NCI-H1417 (cell line): ENCODE measurements at regions not wholly inside any gene's neighbourhood (a gene's known extent, or its start where the extent isn't known, plus 50 kb on each side); places are given as distances from the start of the nearest gene placed in this dataset.

Experiments
- DNase-seq, 3 experiments: peaks; one replicate each; lab custom pipeline; 2025; lab: John Stamatoyannopoulos, UW

GRCh38 chr11:116505298-116506262, 267.2 kb downstream of the BUD13 start:
- DNase-seq = peak in 1 of 3 experiments; percentile 26

GRCh38 chr11:116504541-116505297, 268.1 kb downstream of the BUD13 start:
- no peak for DNase-seq

DNA sequence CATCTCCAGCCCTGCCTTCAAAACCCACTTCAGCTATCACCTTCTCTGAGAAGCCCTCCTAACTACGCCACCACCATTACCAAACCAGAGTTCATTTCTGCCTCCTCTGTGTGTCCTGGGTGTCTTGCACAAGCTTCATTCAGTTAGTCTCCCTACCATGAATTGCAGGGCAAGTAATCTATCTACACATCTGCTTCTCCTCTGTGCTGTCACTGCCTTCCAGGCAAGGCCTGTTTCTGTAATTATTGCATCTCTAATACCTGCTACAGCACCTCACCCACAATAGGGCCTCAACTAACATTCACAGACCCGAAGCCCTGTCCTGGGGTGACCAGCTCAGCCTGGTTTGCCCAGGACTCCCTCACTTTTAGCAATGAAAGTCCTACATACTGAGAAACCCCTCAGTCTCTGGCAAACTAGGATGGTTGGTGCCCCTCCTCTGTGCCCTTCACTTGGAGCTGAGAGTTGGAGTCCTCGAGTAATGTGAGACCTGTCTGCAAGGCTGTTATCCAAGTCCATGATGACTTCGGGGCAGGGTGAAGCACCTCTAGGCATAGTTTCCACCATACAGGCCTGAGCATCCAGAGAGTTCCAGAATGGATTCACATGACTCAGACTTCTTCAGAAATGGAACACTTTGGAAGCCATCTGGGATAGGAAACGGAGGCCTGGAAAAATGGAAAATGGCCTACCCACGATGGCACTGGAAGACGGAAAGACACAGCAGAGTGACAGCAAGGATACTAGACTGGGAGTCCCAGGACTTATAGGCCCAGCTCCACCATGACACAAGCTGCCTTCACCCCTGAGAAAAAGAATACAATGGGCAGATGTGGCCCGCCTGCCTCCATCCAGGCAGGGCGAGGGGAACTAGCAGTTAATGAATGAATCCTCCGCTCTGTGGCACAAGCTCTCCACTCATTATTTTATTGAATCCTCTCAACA, 269.3 kb downstream of the BUD13 start:
- no peak for DNase-seq

GRCh38 chr11:116502641-116503061, 270.1 kb downstream of the BUD13 start:
- no peak for DNase-seq

DNA sequence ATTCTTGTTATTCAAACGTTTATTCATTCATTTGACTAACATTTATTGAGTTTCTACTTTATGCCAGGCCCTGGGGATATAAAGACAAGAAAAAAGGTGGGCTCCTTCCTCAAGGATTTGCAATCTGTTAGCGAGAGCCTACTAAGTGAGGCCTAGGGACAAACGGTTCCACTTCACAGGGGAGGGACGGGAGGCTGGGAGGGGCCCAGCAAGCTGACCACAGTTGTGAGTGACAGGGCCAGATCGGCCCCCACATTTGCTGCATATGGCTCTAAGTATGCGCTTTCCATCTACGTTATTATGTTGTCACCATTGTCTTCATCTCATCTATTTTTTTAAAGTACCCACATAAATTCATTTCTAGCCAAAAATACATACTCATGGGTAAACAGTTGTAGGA, 271.1 kb downstream of the BUD13 start:
- no peak for DNase-seq

GRCh38 chr11:116500947-116501602, 271.7 kb downstream of the BUD13 start:
- DNase-seq = peak in 2 of 3 experiments; percentile 89 to 95

GRCh38 chr11:116500026-116500946, 272.5 kb downstream of the BUD13 start:
- peak in 1 of 3 experiments; percentile 89 for DNase-seq

- DNase-seq = peak; percentile 19 to 75 (median 63)
These were observed 273.3 kb downstream of the BUD13 start for GRCh38 chr11:116499396-116500003.

GRCh38 chr11:116498161-116498560, 274.6 kb downstream of the BUD13 start:
- DNase-seq = no peak

DNA sequence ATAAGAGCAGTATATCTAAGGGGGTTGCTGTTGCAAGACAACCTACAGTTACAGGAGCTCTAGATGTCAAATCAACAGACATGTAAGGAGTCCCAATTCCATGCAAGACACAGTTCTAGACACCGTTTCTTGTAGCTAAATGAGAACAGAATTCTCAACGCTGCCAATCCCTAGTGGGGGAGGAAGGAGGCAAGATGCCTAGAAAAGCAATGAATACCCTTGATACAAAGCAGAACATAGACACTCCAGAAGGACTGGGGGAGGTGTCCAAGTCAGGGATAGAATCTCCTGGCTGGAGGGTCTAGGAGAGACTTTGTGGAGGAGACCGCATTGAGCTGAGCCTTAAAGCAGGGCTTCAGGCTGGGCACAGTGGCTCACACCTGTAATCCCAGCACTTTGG, 280.2 kb downstream of the BUD13 start:
- DNase-seq = no peak

- DNase-seq = no peak
These were observed 283.9 kb downstream of the BUD13 start for GRCh38 chr11:116488836-116489389.

- DNase-seq = no peak
These were observed 287.4 kb downstream of the BUD13 start for GRCh38 chr11:116485425-116485824.

DNA sequence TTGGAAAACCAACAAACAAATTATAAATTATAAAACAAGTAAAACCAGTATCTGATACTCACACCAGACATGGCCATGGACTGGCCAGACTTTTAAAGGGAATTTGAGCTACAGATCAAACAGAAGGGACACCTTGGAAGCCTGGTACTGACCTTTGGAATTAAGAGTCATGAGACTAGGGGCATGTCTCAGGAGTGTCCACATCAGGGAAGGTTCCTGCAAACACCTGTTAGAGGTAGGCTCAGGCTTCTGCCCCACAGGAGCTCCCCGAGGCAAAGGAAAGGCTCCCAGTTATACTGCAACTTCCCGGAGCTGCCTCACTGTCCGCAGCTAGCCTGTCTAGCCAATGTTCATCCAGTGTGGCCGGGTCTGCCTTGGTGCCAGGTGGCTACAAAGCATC, 290.1 kb downstream of the BUD13 start:
- DNase-seq = no peak

- DNase-seq = peak in 1 of 3 experiments; percentile 25
These were observed 291.6 kb downstream of the BUD13 start for GRCh38 chr11:116481126-116481675.

DNA sequence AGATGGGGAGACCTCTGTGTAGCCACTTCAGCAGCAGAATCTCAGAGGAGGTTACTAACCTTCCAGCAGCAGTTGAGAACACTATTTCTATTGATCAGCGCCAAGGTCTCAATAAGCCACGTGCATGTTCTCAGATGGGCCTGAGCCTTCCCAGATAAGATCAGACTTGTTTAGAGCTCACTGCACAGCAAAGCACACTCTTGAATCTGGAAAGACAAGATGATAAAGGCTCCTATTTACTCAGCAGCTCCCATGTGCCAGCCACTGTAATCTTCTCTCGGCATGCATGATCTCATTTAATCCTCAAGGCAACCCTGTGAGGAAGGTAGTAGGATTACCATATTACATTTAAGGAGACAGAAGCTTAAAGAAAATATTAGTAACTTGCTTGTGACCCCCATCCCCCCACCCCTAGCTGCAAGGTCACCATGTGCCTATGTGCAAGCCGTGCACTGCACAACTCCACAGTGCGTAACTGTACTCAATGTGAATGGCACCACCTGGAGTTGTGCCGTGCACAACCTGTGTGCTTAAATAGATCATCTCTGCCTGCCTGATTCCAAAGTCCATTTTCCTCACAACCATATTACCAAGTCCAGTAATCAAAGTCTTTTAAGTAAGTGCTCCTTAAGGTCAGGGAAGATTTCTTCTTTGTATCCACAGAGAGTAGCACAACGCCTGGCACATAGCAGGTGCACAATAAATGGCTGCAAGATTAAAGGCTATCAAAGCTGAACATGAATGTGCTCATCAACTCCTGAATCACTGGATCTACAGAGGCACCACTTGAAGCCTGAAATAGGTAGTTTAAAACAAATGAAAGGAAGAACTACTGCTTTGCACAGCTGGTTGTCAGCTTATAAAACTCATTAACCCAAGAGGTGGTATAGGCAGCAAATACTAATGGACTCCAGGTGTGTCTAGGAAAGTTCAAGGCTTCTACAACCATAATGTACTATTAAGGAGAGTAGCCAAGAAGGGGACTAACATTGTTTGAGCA, 293.8 kb downstream of the BUD13 start:
- peak in 1 of 3 experiments; percentile 68 for DNase-seq

DNA sequence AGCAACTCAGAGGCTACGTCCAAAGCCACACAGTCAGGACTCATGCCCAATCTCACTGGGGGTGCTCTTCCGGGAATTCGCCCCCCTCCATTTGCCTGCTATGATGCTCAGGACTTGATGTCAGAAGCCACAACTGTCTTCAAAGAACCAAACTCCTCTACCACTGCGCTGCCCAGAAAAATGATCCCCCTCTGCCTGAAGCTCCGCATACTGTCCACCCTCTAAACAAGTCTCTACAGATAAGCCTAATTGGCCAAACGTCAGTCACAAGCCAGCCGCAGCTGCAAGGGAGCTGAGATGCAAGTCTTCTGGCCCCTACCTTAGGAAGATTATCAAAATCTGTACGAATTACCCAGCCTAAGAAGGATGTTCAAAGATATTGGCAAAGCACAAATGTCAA, 294.6 kb downstream of the BUD13 start:
- no peak for DNase-seq

DNA sequence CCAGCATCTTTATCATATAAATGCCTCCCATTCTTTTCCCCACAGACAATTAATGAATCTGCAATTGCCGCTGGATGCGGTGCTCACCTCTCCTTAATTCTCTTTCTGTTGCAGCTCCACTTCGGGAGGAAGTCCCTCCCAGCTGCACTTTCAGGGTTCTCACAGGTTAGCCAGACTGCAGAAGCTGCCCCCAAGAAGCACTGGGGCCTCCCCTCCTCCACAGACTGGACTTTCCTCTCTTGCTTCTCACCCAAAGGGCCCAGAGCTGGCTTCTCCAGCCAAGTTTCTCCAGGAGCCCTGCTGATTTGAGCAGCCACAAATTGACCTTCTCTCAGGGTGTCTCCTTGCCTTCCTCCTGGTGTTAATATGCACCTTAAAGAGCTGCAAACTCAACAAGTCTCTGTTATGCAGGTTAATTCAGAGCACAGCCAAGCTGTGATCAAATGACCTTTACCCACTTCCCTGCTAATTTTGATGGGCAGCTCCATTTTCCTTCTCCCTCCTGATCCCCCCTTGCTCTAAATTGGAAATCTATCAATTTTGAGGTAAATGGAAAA, 298.9 kb downstream of the BUD13 start:
- peak in 1 of 3 experiments; percentile 55 for DNase-seq
